ENCODE measurements at regions not wholly inside any gene's neighbourhood (a gene's known extent, or its start where the extent isn't known, plus 50 kb on each side); places are given as distances from the start of the nearest gene placed in this dataset.

DNA sequence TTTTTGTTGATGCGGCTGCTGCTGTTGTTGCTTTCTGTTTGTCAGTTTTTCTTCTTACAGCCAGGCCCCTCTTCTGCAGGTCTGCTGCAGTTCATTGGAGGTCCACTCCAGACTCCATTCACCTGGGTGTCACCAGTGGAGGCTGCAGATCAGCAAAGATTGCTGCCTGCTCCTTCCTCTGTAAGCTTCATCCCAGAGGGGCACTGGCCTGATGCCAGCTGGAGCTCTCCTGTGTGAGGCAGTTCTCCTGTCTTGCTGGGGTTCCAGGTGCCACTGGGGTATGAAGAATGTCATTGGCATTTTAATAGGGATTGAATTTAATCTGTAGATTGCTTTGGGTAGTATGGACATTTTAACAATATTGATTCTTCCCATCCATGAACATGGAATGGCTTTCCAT is 308.5 kb upstream of the MEOX2 start:
- TF ChIP-seq RAD21 (IDR thresholded peaks at IDR 0.05; ENCODE audit: low read depth) (no peak), TEAD4 (IDR thresholded peaks at IDR 0.05) (no peak), YY1 (IDR thresholded peaks at IDR 0.05; ENCODE audit: low read depth) (no peak), EP300 (IDR thresholded peaks at IDR 0.05; ENCODE audit: borderline replicate concordance) (no peak), NFIC (IDR thresholded peaks at IDR 0.05) (no peak), FOXM1 (IDR thresholded peaks at IDR 0.05; ENCODE audit: borderline replicate concordance, low read depth) (no peak), ZBTB7A (IDR thresholded peaks at IDR 0.05; ENCODE audit: low read depth) (no peak)
- TF ChIP-seq, protein P1, sequence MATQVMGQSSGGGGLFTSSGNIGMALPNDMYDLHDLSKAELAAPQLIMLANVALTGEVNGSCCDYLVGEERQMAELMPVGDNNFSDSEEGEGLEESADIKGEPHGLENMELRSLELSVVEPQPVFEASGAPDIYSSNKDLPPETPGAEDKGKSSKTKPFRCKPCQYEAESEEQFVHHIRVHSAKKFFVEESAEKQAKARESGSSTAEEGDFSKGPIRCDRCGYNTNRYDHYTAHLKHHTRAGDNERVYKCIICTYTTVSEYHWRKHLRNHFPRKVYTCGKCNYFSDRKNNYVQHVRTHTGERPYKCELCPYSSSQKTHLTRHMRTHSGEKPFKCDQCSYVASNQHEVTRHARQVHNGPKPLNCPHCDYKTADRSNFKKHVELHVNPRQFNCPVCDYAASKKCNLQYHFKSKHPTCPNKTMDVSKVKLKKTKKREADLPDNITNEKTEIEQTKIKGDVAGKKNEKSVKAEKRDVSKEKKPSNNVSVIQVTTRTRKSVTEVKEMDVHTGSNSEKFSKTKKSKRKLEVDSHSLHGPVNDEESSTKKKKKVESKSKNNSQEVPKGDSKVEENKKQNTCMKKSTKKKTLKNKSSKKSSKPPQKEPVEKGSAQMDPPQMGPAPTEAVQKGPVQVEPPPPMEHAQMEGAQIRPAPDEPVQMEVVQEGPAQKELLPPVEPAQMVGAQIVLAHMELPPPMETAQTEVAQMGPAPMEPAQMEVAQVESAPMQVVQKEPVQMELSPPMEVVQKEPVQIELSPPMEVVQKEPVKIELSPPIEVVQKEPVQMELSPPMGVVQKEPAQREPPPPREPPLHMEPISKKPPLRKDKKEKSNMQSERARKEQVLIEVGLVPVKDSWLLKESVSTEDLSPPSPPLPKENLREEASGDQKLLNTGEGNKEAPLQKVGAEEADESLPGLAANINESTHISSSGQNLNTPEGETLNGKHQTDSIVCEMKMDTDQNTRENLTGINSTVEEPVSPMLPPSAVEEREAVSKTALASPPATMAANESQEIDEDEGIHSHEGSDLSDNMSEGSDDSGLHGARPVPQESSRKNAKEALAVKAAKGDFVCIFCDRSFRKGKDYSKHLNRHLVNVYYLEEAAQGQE (IDR thresholded peaks at IDR 0.05; ENCODE audit: low read depth), result no peak
- TF ChIP-seq, protein P2, sequence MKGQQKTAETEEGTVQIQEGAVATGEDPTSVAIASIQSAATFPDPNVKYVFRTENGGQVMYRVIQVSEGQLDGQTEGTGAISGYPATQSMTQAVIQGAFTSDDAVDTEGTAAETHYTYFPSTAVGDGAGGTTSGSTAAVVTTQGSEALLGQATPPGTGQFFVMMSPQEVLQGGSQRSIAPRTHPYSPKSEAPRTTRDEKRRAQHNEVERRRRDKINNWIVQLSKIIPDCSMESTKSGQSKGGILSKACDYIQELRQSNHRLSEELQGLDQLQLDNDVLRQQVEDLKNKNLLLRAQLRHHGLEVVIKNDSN (IDR thresholded peaks at IDR 0.05), result no peak
